HPDE6-E6E7 (cell line): ENCODE measurements at regions not wholly inside any gene's neighbourhood (a gene's known extent, or its start where the extent isn't known, plus 50 kb on each side); places are given as distances from the start of the nearest gene placed in this dataset.
A peak's percentile ranks its signal among the peaks of the same experiment; 100 is the strongest.

Experiments used
- DNase-seq: peaks from one replicate; pipeline ENCODE4 v3.0.0; 2011; ENCODE audit warnings: missing footprints; ENCODE audit errors: extremely low spot score

DNA sequence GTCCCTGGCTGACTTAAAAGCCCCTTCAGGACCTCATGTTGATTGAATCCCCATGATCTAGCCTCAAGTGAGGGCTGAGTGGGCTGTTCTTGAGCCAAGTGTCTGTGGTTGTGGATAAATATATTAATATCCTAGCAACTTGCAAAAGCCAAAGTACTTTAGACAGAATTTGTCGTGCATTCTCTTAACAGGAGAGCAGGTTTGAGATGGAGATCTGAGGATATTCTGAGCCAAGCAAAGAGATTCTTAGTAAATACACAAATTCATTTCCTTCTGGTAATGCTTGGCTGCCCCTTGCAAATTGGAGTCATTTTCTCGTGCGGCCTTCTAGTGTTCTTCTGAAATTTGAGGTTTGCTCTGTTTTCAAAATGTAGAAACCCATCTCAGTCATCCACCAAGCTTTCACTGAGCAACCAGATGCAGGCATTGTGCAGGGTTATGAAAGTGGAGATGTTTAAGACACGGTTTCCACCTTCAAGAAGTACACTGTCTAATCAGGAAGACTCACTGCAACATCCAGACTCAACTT is 242.1 kb upstream of the JUN start:
- DNase-seq, result no peak

DNA sequence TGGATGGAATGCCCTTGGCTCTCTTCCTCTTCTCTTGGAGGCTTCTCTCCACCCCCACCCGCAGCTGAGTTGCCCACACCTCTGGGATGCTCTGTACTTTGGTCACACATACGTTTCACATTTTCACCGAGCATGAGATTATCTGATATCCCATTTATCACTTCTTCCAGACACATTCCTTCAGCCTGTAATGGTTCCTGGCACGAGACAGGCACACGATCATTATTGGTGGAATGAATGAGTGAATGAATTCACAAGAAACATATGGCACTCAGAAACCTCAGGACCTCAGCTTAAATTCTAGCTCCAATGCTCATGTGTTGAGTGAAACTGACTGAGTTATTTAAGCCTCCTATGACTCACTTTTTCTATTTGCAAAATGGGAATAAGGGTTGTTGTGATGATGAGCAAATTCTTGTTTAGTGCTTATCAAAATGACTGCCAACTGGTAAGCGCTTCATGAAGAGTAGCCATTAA is 242.7 kb upstream of the JUN start:
- no peak for DNase-seq

DNA sequence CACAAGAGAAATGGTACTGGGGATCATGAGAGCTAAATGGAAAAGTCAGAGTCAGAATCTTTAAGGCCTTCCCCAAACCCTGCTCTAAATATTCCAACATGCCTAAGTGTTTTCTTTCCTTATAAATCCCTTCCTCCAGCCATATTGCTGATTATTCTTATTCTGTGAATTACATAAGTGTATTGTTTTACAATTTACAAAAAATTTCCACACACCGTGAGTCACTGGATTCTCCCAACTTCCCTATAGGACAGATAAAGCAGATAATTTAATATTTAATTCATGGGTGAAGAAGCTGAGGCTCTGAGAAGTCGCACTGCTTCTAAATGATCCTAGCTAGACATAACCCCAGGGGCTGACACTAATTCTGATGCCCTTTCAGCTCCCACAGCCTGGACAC is 243.3 kb upstream of the JUN start:
- DNase-seq, result no peak

DNA sequence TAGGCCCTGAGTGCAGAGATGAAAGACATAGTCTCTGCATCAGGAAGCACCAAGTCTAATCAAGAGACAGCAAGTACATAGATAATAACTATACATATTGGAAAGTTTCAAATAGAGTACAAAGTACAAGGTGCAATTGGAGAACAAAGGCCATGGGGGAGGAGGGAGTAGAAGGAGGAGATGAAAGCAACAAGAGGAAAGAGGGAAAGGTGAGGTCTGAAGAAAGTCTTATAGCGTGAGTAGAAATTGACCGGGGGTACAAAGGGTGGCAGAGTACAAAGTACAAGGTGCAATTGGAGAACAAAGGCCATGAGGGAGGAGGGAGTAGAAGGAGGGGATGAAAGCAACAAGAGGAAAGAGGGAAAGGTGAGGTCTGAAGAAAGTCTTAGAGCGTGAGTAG is 244.2 kb upstream of the JUN start:
- no peak for DNase-seq

DNA sequence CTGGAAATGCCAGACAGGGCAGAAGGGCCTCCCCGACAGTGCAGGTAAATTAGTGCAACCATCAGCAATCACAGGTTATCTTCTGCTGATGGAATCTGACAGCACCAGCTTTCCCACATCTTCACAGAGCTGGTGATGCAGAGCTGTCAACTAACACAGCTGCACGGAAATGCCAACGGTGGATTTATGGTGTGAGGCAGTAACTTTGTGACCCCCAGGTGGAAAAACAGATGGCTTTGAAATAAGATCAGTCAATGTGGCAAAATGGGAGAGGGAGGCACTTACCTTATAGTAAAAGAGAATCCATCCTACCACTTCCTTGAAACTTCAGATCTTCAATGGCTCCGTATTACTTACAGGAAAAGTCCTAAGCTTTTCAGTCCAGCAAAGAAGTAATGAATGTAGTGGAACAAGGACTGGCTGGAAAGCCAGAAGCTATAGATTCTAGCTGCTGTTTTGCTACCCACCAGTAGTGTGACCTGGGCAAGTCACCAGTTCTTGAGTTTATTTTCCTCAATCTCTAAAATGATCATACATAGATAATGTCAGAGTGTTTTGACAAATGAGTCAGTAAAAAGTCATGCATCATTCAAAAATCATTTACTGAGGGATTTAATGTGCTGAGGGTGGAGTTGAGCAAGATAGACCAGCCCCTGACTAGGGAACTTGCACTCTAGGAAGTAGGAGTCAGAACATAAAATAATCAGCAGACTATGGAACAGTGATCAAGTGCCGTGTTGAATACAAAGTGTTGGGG is 245.7 kb upstream of the JUN start:
- DNase-seq, result peak; percentile 48

DNA sequence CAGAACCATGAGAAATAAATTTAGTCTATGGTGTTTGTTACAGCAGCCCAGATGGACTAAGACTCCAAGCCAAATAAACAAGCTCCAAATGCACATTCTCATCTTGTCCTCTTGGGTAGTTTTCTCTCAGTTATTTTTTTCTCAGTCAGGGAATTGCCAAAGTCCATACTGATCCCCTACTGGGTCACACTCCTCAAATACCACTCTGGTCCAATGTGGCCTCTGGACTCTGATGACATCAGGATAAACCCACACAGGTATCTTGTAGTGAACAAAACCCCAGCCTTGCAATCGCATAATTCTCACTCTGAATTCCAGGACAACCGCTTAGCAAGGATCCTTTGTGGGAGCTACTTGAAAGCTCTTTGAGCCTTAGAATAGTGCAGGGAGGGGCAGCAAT is 248.4 kb upstream of the JUN start:
- no peak for DNase-seq

DNA sequence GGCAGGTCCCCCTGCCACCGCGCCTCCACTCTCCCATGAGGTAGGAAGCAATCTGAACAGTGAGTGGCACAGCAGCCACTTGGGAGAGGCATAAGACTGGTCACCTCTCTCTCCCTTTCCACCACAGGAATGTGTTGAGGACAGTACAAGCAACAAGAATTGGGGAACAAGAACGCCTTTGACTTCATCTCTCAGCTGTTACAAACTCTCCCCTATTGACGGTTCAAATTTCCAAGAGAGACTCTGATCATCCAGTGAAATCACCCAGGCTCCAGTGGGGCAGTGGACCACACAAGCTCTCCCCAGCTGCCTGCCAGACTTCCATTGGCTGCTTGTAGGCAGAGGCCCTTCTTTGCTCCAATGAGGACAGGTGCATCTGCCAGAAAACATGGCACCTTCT is 249.9 kb upstream of the JUN start:
- DNase-seq, result no peak

DNA sequence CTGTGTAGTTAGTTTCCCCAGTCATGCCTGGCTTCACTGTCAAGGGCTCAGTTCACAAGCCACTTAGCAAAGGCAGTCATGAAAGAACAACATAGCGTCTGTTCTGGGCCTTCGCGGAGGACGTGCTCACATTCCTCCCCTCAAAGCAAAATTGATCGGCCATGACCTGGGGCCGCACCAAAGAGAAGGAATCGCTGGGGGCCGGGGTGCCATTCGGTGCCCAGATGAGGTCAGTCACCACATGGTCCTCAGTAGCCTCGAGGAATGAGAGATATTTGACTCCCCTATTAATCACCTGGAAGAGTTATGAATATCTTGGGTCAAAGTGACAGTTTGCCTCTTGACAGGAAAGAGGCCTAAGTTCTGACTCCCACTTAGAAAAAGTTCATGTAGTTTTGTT is 251.1 kb upstream of the JUN start:
- no peak for DNase-seq

DNA sequence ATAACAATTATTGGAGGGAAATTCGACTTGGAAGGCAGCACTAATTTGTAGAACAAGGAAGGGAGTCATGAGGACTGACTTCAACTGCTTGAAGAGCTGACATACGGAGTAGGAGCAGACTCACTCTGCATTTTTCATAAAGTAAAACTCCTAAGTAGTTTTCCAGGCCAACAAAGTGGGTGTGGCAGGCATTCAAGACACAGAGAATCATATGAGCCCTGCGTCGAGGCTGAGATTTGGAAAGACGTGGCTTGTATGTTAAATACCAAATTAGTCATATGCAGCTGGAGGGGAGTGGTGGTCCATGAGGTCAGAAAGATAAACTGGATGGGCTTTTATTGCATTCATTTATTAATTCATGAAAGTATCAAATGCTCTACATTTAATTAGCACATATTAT is 255.7 kb upstream of the JUN start:
- DNase-seq, result no peak

DNA sequence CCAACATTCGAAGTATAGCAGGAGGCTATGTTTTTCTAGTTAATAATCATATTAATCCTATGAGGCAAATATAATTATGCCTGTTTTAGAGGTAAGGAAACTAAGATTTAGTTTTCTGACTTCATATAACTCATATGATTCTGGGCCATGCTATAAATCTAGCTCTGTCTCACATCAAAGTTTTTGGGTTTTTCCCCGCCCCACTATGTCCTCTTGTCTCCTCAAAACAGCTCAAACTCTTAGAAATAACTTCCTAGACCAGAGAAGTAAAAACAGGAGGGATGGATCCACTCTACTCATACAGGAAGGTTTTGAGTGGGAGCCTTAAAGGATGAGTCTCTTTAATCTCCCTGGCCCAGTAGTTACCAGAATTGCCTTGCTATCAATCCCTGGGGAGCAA is 256.4 kb upstream of the FGGY start:
- no peak for DNase-seq

DNA sequence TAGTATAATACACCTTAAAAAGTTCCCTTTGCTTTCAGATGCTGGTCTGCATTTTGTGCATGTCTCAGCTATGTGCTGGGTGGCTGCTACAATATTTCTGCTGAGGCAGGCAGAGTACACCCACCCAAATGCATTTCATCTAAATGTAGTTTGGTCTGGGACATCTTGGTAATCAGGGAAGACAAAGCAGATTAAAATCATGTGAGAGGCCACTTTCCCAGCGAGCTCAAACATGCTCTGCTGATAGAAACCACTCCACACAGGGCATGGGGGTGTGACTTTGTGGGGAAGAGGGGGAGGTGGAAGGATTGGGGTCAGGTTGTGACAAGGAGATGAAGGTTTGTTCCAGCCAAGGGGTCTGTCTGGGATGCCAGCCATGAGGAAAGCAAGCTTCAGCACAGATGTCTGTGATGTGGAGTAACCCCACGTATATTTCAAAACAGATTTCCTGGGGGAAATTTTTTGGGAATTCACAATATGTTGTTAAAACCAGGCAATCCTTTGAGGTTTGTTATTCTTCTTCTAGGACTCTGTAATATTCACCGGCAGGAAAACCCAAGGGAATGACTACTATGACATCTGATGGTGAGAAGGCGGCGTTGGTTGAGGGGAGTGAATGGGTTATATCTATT is 255.1 kb upstream of the FGGY start:
- DNase-seq, result no peak

DNA sequence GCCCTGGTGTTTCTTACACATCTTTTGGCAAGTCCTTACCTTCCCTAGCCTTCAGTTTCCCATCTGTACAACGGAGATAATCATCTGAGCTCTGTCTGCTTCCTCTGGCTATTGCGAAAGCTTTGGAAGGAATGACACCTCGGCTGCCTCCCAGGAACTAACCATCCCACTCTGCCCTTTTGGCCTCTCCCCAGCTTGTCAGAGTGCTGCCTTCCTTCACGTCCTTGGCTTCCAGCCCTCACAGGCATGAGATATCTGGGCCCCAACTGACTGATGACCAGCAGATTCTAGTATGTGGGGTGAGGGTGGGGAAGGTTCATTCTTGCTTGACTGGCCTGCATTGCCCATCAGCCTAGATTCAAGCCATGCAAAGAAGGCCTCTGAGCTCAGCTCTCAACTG is 253.1 kb upstream of the FGGY start:
- peak; percentile 36 for DNase-seq

DNA sequence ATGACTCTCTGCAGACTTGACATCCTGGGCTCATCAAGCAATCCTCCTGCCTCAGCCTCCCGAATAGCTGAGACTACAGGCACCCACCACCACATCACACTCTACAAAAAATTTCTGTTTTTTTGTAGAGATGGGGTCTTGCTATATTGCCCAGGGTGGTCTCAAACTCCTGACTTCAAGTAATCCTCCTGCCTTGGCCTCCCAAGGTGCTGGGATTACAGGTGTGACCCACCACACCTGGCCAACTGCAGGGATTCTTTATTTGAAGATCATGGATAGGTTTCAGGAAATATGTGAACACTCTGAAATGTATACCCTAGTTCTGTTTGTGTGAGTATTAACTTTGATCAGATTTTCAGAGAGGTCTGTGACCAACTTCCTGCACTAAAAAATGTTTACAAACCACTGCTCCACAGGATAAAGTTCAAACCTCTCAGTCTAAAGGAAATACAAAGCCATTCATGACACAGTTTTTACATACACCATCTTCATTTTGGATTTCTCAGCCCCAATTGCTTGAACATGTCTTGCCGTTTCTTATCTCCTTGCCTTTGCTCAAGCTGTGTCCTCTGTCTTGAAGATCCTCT is 252.3 kb upstream of the FGGY start:
- DNase-seq, result no peak

DNA sequence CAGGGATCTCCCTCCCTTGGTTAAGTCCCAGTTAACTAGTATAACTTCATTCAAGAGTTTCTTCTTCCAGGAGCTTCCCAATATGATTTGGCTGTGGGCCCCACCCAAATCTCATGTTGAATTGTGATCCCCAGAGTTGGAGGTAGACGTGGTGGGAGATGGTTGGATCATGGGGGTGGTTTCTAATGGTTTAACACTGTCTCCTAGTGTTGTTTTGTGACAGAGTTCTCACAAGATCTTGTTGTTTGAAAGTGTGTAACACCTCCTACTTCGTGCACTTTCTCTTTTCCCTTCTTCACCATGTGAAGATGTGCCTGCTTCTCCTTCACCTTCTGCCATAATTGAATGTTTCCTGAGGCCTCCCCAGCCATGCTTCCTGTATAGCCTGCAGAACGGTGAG is 251.8 kb upstream of the FGGY start:
- DNase-seq, result no peak

DNA sequence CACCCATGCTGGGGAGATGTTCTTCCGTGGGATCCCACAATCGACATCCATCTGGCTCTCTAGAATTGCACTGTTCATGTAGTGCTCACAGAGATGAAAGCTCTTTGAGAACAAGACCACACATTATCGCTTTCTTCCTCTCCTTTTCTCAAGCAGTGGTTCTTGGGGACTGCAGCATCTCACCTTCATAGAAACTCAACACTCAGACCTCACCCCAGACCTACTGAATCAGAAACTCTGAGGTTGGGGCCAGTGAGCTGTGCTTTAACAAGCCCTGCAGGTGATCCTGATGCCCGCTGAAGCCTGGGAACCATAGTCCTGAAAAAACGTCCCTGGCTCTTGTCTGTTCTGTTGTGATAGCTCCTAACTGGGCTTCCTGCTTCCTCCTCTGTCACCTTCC is 251.3 kb upstream of the FGGY start:
- no peak for DNase-seq

DNA sequence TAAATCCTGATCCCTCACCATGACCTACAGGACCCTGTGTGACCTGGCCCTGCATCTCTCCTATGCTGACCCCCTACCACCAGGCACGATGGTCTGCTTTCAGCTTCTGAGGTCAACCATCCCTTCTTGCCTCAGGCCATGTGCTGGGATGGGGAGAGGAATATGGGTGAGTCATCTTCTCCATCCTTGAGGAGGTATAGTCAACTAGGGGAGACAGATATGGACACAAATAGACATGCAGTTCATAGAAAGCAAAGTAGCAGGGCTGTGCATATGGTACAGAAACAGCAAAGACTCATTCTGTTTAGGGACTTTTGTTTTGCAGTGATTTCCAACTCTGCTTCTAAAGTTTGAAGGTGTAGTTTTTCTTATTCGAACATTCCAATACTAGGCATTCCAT is 250.8 kb upstream of the FGGY start:
- DNase-seq, result no peak

DNA sequence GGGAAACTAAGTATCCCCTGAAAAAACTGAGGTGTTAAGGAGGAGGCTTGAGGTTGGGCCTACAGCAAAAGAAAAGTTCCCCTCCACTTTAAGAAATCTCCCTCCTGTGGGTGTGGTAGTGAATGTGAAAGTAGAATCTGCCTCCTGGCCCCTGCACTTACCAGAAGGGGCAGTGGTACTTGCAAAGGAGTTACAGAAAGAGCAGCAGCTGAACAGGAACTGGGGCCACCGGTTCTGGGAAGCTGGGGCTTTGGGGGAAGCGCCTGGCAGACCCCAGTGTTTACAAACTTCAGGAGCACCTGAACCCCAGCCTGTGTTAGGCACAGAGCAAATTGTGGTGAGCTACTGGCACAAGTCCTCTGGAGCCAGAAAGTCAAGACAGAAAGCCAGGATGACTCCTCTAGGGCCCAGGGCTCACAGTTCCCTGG is 250.2 kb upstream of the FGGY start:
- no peak for DNase-seq

DNA sequence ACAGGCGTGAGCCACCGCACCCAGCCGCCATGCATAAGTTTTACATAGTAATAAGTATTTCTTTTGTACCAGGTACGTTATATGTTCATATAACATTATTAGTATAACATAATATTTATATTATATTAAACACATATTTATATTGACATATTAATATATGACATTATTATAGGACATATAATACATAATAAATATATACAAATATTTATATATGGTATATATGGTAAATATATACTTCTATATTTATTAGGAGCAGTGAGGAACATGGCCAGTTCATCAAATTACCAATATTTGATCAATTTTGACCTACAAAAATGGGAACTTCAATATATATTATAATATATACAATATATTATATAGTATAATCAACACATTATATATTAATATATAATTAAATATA is 245.9 kb upstream of the FGGY start:
- no peak for DNase-seq

DNA sequence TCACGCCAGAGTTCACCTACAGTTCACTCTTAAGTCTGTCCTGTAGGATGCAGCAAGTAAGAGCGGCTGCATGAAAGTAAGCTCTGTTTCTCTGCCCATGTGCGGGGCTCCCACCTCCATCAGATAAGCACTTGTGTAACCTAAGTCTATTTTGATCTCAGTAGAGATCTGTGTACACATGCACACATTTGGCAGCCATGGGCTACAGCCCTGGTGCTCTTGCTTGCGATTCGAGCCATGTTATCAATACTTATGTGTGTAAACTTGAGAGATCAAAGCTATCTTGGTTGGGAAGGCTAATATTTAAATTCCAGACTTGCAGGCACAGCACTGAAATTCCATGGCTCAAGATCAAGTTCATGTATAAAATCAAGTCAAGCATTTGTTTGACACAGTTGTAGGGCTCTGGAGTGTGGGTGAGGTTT is 244.7 kb upstream of the FGGY start:
- no peak for DNase-seq

DNA sequence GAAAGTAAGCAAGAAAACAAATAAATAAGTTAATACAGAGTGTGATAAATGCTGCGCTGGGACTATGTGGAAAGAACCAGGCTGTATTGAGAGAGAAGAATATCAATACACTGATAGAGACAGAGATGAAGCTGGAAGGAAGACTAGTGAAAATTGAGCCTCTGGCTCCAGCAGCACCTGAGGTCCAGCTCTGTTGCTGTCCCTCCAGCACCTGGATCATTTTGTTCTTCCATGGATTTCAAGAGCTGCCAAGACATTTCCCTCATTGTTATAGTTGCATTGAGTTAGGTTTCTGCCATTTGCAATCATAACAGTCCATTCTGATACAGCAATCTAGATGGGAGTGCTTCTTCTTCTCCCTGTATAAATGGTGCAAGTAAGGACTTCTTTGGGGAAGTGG is 242.7 kb upstream of the FGGY start:
- no peak for DNase-seq

DNA sequence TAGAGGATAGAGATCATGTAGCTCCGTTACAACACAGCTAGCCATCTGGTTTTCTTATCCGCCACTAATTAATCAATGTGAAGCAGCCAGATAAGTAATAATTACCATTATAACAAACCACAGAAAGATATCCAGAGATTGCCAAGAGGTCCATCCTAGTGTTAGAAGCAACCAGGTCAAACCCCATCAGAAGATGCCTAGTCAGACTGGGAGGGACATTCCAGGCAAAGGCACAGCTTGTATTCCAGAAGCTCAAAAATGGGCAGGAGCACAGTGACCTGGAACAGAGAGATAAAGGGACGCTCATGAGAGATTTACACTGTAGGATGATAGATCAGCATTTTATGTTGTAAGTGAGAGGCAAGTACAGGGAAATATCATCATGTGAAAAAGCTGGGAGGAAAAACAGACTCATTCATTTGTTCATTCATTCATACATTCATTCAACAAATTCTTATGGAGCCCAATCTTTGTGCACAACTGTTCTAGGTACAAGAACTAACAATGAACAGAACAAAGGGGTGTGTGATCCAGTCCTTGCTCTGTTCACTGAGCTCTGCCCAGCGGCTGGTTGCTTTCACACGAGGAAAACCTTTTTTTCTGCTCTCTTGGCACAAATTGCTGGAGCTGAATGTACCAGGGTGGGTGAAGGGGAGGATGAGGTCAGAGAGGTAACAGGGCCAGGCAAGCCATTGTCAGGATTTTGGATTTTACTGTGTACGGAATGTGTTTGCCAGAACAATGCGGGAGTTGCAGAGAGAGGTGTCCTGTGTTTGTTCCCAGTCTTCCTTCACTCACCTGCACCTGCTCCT is 240.8 kb upstream of the FGGY start:
- DNase-seq, result no peak

DNA sequence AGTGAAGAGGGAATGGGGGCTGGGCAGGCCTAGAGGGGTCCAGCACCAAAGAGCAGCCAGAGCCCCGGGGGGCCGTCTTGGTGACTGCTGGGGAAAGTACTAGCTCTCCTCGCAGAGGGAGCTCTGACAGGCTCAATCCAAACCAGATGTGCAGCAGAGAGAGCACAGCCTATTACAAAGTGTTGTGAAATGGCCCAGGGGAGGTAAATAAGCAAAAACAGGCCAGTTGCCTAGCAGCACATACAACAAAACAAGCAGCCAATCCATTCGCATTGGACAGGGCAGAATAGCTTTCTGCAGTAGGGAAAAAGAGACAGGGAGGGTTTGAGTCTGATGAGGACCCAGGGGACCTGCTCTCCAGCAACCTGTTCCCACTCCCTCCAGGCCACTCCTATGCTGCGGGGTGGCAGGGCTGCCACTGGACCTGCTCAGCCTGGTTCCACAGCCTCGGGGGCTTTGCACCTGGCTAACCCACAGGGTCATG is 239.6 kb upstream of the FGGY start:
- peak; percentile 51 for DNase-seq
